Cardiac fibroblast (primary cell): ENCODE measurements at regions not wholly inside any gene's neighbourhood (a gene's known extent, or its start where the extent isn't known, plus 50 kb on each side); places are given as distances from the start of the nearest gene placed in this dataset.

ENCODE experiments used
- DNase-seq, 2 donors: peaks; one replicate each; pipeline versions ENCODE4 v3.0.0 to v3.0.0-alpha.2; 2010; ENCODE audit warnings: low read depth in 2 of 2
- H3K4me3 ChIP-seq, 2 donors: replicated peaks in 1 of 2; 1 replicate in 1 of 2; 2 replicates in 1 of 2; pipeline ENCODE4 v1.5.1; 2011; ENCODE audit warnings: low read depth in 2 of 2, low read length in 2 of 2, mild to moderate bottlenecking in 2 of 2, moderate library complexity in 1 of 2
- CTCF ChIP-seq: IDR thresholded peaks from one replicate; pipeline ENCODE4 v1.5.1; 2011; ENCODE audit warnings: low read depth, mild to moderate bottlenecking, low read length, inconsistent platforms

GRCh38 chr6:20350215-20350614 lies 51.5 kb upstream of the E2F3 start:
- H3K4me3 ChIP-seq, result no peak overlapping the region
- peak in 1 of 2 donors; percentile 4 for DNase-seq
- TF ChIP-seq CTCF, result no peak

- H3K4me3 ChIP-seq, result no peak overlapping the region
- TF ChIP-seq CTCF, result no peak
- no peak for DNase-seq
Observed at GRCh38 chr6:20351534-20351933, 50.1 kb upstream of the E2F3 start.
